ENCODE measurements at regions not wholly inside any gene's neighbourhood (a gene's known extent, or its start where the extent isn't known, plus 50 kb on each side); places are given as distances from the start of the nearest gene placed in this dataset.

- TF ChIP-seq, protein P1, sequence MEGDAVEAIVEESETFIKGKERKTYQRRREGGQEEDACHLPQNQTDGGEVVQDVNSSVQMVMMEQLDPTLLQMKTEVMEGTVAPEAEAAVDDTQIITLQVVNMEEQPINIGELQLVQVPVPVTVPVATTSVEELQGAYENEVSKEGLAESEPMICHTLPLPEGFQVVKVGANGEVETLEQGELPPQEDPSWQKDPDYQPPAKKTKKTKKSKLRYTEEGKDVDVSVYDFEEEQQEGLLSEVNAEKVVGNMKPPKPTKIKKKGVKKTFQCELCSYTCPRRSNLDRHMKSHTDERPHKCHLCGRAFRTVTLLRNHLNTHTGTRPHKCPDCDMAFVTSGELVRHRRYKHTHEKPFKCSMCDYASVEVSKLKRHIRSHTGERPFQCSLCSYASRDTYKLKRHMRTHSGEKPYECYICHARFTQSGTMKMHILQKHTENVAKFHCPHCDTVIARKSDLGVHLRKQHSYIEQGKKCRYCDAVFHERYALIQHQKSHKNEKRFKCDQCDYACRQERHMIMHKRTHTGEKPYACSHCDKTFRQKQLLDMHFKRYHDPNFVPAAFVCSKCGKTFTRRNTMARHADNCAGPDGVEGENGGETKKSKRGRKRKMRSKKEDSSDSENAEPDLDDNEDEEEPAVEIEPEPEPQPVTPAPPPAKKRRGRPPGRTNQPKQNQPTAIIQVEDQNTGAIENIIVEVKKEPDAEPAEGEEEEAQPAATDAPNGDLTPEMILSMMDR (IDR thresholded peaks at IDR 0.05; ENCODE audit: insufficient read depth, low read depth, low read length, missing control alignments), result no peak
- no peak overlapping the region for H3K4me3 ChIP-seq (ENCODE audit: low read length)
- no peak for DNase-seq (ENCODE audit: low read depth)
Measured at GRCh38 chr9:91038483-91039124, 237.0 kb downstream of the SYK start.

- H3K4me3 ChIP-seq (ENCODE audit: low read length), result no peak overlapping the region
- TF ChIP-seq, protein P1 (IDR thresholded peaks at IDR 0.05; ENCODE audit: insufficient read depth, low read depth, low read length, missing control alignments), result no peak
- DNase-seq (ENCODE audit: low read depth), result no peak
Measured at GRCh38 chr9:91039125-91039834, 237.7 kb downstream of the SYK start.

DNA sequence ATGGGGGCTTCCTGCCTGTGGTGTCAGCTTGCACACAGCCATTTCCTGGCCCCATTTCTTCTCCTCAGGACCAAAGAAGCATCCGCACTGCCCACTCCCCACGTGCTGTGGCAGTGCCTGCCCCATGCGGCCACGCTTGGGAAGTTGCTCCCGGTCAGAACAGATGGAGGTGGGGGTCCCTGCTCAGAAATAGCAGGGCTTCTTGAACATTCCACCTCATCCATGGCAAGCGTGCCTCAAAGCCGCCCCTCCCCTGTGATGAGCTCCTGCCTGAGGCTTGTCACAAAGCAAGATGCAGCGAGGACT is 238.2 kb downstream of the SYK start:
- TF ChIP-seq, protein P1 (IDR thresholded peaks at IDR 0.05; ENCODE audit: insufficient read depth, low read depth, low read length, missing control alignments), result no peak
- DNase-seq (ENCODE audit: low read depth), result no peak
- H3K4me3 ChIP-seq (ENCODE audit: low read length), result no peak overlapping the region

DNA sequence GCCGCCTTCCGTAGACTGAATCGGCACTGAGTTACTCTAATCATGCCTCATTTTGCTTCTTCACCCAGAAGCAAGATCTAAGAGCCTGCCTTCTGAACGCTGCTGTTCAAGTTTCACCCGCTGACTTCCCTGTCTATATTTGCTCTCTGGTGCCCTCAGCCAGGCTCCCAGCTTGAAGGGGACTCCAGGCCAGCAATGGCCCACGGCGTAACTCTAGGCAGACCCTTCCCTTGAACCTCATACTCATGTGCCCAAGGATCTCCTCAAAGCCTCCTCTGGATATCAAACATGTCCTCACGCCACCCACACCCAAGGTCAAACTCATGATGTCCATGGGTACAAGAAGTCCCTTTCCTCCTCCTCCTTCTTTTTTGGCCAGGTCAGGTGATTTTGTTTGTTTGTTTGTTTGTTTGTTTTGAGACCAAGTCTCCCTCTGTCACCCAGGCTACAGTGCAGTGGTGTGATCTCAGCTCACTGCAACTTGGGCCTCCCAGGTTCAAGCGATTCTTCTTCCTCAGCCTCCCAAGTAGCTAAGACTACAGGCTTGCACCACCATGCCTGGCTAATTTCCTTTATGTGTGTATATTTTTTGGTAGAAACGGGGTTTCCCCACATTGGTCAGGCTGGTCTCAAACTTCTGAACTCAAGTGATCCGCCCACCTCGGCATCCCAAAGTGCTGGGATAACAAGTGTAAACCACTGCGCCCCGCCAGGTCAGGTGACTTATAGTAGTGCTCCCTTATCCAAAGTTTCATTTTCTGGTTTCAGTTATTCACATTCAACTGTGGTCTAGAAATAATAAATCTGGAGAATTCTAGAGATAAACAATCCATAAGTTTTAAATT is 239.0 kb downstream of the SYK start:
- TF ChIP-seq, protein P1 (IDR thresholded peaks at IDR 0.05; ENCODE audit: insufficient read depth, low read depth, low read length, missing control alignments), result no peak
- no peak for DNase-seq (ENCODE audit: low read depth)
- no peak overlapping the region for H3K4me3 ChIP-seq (ENCODE audit: low read length)

DNA sequence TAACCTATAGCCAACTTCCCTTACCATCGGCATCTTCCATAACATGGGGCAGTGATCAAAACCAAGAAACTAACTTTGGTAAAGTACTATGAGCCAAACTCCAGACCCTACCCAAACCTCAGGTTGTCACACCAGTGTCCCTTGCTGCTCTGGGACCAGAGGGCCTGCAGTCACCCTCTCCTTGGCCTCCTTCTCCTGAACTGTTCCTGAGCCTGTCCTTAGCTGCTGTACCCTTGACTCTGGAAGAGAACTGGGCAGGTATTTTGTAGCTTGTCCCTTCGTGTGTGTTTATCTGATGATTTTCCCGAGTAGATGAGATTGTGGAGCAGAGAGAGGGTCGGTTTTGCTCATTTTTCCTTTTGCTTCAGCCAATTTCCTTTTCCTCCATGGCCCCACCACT is 240.4 kb downstream of the SYK start:
- no peak overlapping the region for H3K4me3 ChIP-seq (ENCODE audit: low read length)
- TF ChIP-seq, protein P1 (IDR thresholded peaks at IDR 0.05; ENCODE audit: insufficient read depth, low read depth, low read length, missing control alignments), result no peak
- no peak for DNase-seq (ENCODE audit: low read depth)

DNA sequence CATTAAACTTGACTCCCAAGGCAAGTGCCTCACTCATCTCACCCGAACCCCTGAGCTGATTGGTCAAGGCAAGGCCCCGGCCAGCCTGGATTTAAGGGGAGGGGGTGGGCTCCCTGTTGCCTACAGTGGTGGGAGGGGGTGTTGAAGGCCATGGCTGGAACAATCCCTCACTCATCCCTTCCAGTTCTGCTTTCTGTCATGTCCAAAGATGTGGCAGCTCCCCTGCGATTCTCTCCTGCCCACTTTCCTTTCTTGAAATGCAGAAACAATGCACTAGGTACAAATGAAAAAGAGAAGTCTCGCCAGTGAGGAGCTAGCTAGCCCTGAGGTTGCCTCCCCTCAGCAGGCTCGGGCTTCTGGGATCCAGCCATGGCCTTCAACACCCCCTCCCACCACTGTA is 240.9 kb downstream of the SYK start:
- H3K4me3 ChIP-seq (ENCODE audit: low read length), result no peak overlapping the region
- no peak for DNase-seq (ENCODE audit: low read depth)
- TF ChIP-seq, protein P1 (IDR thresholded peaks at IDR 0.05; ENCODE audit: insufficient read depth, low read depth, low read length, missing control alignments), result no peak

Data from epithelial cell of esophagus (primary cell).